HG03060 (cell line): ENCODE measurements at regions not wholly inside any gene's neighbourhood (a gene's known extent, or its start where the extent isn't known, plus 50 kb on each side); places are given as distances from the start of the nearest gene placed in this dataset.
"Not testable (repeated sequence)": the region's sequence is repeated elsewhere in the genome, so short reads cannot be mapped to it uniquely, and the experiment has no call there.

Experiments used
- ATAC-seq: cut with Tn5 transposase; IDR thresholded peaks from one replicate; pipeline ENCODE4 v1.9.1; 2021; ENCODE audit warnings: low read depth, moderate number of reproducible peaks; ENCODE audit not compliant: unreplicated experiment

DNA sequence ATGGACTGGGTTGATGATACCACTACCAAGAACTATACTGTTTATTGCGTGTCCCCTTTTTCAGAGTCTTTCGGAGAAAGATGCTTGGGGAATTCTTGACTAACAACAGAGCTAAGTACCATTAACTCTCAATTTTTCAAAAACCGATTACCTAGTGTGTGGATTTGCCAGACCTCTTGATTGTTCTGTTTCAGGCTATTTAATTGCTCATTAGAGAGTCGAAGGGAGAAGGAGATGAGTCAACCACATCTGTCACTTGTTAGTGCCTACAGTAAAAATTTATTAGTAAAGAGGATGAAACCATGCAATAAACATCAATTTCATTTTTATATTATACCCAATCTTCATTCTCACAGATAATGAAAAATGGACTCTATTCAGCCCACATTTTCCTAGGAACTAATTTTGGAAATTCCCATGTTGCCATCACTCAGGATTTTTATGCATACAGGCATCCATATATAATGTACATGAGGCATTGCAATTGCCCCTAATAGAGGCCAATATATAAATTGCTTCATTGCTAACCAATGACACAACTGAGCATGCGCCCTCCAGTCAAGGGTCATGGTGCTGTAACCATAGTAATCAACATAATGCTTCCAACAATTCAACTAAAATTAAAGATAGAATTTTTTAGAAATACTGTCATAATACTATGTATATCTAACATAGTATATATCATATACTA is 541.7 kb downstream of the TBL1XR1 start:
- no peak for ATAC-seq

DNA sequence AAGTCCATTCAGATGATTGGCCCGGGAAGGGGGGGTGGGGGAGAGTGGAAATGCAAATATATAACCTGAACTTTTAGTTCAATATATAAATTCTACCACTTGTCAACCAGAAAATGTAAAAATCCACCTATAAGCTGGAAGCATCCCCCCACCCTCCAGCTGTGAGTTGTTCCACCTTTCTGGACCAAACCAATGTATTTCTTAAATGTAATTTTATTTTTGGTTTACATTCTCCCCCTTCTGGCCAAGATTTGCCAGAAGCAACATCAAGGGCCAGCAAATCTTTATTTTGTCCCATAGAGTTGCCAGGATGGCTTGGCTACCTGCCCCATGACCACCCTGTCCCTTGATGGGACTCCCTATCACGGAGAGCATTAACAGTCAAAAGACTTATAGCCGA is 545.7 kb downstream of the TBL1XR1 start:
- ATAC-seq = no peak

DNA sequence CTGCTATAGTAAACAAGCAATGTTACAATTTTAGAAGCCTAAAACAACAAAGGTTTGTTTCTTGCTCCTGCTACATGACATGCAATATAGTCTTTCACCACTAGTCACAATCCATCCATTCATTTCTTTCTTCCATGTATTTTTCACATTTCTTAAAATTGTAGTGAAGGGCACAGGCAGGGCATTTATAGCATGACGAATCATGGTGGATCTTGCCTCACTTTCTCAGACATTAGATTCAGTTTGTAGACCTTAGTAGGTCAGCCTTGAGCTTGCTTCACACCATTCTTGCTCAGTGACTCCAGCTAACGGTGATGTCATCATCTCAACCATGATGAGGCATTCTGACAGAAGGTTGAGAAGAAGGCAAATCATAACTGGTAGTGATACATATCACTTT is 546.8 kb downstream of the TBL1XR1 start:
- ATAC-seq = no peak

DNA sequence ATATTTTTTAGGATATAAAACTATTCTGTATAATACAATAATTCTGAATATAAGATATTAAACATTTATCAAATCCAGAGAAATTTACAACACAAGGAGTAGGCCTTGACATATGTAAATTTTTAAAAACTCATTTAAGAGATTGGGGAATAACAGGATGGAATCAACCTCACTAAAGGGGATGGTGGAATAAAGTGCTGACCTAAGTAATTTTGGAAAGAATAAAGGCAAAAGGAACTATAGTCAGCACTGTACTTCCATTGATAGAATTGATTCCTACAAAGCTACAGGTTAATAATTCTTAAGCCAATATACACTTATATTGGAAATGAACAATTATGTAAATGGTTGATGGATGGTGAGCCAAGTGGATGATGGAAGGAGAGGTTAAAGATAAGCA is 549.3 kb downstream of the TBL1XR1 start:
- ATAC-seq = no peak

DNA sequence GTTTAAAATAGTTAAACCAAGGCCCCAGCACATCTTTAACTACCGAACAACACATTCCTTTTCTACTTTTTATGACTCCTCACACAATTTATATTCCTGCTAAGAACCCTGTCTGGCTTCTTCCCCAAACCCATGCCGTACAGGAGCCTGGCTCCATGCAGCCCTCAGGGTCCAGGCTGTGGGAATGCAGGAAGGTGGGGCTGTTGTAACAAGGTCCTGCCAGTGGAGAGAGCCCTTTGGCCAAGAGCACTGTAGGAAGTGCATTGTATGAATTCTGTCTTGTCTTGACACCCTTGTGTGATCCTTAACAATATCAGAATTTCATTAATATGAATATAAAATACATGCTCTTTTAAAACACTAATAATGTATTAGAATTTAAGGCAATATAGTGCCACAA is 563.8 kb downstream of the TBL1XR1 start:
- ATAC-seq = no peak

DNA sequence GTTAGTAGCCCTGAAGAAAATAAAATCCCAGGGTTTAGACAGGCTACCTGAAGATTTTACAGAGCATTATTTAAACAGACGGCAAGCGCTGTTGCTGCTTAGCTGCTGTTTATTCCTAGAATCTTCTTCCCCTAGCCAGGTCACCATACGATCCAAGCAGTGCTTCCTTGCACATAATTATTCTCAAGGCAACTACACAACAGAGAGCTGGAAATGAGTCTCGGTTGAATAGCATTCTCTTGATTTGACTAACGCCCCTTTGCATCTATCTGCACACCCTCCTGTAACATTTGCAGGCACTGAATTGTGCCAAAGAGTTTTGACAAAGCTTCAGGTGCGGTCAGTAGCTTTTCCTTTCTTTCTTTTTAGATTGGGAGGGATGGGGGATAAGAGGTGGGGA is 564.4 kb downstream of the TBL1XR1 start:
- ATAC-seq = no peak

DNA sequence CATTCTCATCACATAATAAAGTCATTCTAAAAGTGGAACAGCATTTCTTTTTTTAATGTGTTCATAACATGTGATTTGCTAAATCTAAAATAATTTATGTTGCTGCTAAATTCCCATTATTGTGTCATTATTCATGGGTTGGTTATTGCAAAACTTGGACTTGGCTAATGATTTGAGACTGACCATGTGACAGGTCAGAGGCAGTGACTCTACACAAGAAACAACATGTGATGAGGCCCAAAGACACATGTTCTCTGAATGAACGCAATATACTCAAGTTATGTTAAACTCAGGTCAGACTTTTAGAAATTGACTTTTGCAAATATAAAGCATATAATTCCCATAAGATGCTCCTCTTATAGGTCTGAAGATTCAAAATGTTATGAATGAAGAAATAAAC is 566.1 kb downstream of the TBL1XR1 start:
- no peak for ATAC-seq

DNA sequence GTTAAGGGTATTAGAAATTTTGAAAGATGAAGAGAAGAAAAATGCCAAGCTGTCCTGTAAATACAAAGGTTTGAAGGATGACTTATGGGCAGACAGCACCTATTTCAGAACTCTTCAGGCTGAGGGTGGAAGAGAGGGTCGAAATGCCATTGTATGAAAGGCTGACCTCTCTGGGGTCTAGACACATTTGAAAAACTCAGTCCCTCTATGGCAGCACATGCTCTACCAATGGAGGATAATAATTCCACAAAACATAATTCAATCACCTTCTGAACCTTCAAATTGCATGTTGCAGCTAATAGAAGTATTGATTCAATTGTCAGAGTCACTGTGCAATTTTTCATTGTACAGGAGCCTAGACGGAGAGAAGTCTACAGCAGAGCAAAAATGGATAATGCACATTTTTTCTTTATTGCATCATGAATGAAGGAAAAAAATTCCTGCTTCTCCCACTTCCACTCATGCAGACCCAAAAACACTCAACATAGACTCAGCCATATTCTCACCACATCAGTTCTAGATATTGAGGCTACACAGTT is 569.1 kb downstream of the TBL1XR1 start:
- ATAC-seq = no peak

DNA sequence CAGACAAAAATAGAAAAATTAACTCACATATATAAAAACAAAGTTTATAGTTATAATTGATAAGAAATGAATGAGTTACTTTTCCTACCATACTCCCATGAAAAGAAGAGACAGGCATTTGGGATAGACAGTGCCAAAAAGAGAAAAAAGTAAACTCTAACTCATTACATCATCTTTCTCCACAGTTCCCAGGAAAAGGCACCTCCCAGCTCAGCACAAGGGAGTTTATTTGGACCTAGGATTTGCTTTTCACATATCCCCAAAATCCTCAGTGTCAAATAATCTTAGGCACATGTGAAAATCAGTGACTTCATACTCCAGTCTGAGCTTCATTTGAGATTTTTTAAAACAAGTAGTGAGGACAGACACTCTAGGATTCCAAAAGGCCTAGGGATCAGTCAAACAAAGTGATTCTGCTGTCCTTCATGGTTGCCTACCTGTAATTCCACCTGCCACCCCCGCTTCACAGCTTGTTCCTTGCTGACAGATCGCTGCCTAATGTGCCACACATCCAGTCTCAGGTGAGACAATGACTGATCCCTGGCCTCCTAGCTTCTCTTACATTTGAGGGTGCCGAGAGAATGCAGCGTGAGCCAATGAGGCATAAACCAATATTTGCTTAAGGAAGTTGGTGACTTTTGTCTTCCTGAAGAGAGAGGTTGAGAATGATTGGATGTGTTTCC is 573.7 kb downstream of the TBL1XR1 start:
- ATAC-seq = no peak

DNA sequence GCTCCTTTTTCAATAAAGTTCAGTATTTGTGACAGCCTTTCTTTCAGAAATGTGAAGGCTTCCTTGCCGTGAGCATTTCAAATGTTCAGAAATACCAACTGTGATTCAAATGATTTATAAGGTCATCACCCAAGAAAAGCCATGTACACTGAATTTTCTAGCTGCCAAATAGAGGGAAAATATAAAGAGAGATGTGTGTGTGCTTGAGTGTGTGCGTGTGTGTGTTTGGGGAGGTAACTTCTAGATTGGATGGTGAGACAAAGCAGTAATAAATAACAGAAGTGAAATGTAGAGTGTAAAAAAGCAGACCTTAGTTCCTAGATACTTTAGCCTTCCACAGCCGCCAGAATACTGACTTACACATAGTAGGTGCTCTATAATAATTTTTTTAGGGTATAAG is 577.4 kb downstream of the TBL1XR1 start:
- no peak for ATAC-seq

DNA sequence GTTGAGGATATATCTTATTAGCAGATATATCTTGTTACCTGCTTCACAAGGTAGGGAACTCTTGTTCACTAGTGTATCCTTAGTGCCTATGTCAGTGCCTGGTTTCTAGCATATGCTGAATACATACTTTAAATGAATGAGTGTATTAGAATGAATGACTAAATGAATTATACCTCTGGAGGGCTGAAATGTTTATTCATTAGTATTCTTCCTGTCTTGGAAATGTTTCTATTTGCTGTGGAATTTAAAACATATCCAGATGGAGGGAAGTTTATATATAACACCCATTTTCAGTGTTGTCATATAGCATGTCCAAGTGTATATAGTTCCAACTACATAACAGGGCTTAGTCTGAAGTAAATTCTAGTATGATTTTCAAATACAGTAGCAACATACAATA is 581.5 kb downstream of the TBL1XR1 start:
- no peak for ATAC-seq

DNA sequence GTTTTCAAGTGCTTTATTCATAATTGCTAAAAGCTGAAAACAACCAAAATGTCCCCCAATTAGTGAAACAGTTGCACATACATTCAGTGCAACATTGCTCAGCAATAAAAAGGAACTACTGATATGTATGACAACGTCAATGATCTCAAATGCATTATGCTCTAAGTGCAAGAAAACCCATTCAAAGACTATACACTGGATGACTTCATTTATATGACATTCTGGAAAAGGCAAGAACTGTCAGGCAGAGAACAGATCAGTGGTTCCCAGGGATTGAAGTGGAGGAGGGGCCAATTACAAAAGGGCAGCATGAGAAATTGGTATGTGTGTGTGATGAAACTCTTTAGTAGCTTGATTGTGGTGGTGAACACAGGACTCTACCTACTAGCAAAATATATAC is 585.6 kb downstream of the TBL1XR1 start:
- no peak for ATAC-seq

DNA sequence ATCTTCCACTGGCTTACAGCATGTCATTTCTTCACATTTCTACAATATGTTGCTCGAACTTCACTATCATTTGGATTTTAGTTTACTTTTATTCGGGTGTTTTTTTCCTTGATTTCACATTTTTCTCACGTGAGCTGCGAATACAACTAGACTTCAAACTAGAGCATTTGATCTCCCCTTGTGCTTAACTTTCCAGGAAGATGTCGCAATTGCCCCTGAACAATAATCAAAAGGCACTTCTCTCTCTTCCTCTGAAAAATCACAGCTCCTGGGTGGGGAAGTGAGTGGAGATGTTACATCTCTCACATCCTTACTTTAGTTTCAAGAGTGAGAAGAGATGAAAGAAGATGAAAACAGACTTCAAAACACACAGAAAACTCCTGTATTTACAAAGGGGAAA is 587.9 kb downstream of the TBL1XR1 start:
- ATAC-seq = no peak

DNA sequence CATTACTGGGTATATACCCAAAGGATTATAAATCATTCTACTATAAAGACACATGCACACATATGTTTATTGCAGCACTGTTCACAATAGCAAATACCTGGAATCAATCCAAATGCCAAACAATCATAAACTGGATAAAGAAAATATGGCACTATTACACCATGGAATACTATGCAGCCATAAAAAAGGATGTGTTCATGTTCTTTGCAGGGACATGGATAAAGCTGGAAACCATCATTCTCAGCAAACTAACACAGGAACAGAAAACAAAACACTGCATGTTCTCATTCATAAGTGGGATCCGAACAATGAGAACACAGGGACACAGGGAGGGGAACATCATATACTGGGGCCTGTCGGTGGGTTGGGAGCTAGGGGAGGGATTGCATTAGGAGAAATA is 591.7 kb downstream of the TBL1XR1 start:
- ATAC-seq = not testable (repeated sequence)

DNA sequence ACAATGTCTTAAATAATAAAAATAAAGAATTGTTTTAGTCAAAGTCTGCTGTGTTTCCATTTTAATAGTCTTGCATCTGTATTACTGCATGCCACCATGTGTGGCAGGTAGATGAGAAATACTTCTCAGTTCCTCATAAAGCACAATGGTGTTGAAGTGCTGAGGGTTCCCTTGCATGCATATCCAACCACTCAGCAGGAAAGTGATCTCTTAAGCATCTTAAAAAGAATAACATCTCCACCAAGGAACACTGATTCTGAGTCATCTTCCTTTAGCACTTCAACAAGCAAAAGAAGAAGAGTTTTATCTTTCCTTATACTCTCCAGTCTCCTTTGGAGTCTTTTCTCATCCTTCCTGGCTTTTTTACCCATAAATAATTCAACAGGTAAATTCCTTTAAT is 602.0 kb downstream of the TBL1XR1 start:
- no peak for ATAC-seq

DNA sequence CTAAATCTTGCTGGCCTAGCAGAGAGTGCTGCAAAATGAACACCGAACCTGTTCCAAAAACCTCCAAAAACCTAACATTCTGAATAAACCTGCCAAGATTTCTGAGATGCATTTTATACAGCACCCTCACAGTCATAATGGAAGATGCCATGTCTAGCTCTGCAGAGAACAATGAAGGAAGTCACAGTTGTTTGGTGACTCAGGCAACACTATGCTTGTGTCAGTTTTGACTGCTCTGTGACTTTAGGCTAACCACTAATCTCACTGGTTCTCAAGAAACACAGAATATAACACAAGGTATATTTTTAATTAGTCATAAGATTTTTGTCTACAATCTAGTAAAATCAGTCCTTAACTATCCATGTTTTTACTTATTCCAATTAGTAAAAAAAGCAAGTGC is 606.6 kb downstream of the TBL1XR1 start:
- ATAC-seq = peak; percentile 76

DNA sequence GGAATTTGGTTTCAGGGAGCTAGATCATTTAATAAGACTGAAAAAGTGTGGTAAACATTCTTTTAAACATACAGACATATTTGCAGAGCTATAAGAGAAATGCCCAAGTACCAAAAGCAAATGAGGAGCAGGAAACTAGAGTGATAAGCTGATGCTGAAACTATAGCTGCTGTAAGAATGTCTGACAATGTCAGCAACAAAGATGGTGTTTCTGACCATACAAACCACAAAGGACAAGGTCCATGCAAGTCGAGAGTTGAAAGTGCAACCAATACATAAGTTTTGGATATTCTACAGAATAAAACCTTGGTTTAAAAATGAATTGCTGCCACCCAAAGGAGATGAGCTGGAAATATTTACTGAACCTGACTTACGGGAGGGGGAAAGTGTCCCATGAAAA is 610.2 kb downstream of the TBL1XR1 start:
- peak; percentile 43 for ATAC-seq

DNA sequence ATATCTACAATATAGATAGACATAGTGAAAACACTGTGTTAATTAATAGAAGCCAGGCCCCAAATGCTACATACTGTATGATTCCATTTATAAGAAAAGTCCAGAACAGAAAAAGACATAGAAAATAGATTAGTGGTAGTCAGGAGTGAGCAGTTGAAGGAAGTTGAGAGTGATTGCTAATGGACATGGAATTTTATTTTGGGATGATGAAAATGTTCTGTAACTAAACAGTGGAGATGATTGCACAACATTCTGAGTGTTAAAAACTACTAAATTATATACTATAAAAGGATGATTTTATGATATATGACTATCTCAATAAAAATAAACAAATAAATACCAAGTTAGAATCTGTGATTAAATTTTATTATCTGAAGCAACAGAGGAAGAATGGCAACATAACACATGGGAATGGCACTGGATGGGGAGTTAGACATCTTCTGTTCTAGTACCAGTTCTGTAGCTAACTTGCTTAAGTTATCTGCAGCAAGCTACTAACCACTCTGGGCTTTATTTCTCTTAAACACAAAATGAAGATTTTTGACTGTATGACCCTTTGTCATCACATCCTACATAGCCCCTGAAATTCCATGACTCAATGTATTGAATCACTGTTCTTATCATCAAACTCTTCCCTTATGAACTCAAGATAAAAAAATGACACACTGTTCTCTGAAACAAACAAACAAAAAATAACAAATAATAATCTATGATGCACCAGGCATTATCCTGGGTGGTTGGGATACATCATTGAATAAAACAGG is 612.7 kb downstream of the TBL1XR1 start:
- ATAC-seq = no peak

DNA sequence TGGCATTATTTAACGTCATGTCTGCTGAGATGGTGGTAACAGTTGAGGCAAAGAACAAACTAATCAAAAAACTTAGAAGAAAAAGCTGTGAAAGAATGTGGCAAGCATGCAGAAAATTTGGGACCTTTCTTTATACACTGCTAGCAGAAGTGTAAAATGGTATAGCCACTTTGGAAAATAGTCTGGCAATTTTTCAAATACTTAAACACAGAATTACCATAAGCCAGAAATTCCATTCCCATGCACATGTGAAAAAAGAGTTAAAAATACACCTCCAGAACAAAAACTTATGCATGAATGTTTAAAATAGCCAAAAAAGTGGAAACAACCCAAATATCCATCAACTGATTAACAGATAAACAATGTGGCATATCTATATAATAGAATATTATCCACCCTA is 613.3 kb downstream of the TBL1XR1 start:
- no peak for ATAC-seq

DNA sequence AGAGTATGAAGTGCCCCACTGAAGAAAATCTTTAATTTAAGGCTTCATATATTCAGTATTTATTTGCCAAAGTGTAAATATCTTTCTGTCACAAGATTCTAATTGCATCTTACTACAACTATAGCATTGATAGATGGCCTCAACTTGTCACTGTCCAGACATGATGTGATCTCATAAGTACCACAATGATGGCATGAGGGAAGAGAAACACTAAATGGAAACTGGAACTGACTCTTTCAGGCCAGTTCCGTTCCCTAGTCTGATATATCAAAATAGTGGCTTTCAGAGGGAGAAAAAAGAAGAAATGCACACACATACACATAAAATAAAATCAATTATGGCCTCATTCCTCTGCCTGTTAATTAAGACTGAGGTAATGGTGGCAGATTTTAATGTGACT is 615.7 kb downstream of the TBL1XR1 start:
- ATAC-seq = no peak

DNA sequence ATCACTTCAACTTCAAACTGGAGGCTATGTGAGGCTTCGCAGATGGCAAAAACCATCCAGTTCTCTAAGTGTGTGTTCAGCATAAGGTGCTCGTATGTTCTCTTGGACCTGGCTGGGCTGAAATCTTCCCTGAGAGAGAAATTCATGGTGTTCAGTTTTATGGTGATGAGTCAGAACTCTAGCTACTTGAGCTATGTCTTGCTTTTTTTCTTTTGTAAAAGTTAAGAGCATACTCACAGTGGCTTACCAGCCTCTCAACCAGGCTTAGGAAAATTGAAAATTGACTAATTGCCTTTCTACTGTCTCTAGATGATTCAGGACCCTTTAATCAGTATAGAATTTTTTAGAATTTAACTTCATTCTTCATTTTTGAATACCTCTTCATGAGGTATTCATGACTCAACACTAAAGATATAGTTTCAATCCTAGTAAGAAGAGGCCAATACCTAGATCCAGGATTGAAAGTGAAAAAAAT is 617.5 kb downstream of the TBL1XR1 start:
- peak; percentile 65 for ATAC-seq
